ENCODE measurements at regions not wholly inside any gene's neighbourhood (a gene's known extent, or its start where the extent isn't known, plus 50 kb on each side); places are given as distances from the start of the nearest gene placed in this dataset.

DNA sequence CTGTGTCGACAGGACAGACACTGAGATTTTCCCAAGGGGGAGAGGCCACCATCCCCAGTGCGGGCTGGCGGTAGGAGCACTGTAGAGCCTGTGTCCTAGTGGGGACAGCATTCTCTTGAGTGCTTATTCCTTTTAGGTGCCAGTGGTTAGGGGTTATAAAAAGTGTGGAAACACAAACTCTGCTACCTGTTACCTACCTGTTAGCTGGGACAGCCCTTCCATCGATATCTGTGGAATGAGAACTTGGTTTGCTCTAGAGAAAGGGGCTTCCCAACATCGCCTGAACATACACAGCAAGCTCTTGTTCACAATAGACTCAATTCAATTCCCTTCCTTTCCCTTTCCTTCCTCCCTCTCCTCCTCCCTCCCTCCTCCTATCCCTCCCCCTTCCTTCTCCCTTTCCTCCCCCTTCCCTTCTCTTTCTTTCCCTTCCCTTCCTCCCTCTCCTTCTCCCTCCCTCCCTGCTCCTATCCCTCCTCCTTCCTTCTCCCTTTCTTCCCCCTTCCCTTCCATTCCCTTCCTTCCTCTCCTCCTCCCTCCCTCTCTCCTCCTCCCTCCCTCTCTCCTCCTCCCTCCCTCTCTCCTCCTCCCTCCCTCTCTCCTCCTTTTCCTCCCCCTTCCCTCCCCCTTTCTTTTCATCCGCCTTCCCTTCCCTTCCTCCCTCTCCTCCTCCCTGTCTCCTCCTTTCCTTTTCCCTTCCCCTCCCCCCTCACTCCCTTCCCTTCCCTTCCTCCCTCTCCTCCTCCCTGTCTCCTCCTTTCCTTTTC, 188.5 kb downstream of the URI1 start:
- DNase-seq = no peak

DNA sequence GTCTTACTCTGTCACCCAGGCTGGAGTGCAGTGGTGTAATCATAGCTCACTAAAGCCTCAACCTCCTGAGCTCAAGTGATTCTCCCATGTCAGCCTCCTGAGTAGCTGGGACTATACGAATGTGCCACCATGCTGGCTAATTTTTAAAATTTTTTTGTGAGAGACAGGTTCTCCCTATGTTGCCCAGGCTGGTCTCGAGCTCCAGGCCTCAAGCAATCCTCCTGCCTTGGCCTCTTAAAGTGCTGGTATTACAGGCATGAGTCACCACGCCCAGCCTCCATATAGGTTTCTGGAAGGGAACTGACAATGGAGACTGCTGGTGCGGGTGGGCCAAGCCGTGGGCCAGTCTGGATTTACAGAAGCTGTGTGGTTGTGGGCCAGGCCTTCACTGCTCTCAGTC, 189.2 kb downstream of the URI1 start:
- no peak for DNase-seq

GRCh38 chr19:30131722-30132291, 189.8 kb downstream of the URI1 start:
- no peak for DNase-seq

DNA sequence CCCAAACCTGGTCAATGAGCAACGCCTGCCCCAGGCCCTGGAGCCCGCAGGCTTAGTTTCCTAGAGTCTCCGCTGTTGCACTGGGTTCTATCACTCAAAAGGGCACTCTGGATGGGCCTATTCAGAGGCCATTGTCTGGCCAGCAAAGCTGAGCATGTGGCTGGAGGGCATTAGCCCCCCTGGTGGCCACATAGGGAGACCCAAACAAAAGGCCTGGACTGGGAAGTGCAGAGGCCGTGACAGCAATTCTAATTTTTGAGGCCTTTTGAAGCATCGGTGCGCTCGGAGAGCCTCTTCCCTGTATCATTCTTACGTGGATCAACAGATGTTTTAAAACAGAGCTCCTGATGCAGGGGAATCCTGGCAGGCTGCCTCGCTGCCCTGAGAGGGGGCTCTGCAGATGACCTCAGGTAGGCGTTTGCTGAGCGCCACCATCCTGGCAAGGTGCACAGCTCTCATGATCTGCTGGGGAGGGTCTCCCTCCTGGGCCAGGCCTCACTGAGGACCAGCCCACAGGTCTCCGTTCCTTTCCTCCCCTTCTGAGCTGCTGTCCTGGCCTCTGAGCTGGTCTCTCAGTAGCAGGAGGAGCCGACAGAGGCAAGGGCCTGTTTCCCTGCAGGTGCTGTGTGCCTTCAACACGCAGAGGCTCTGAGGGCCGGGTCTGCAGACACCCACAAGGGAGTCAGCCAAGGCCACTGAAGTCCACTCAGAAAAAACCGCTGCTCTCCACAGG, 190.5 kb downstream of the URI1 start:
- DNase-seq = no peak

- no peak for DNase-seq
These were observed 191.8 kb downstream of the URI1 start for GRCh38 chr19:30133803-30134202.

DNA sequence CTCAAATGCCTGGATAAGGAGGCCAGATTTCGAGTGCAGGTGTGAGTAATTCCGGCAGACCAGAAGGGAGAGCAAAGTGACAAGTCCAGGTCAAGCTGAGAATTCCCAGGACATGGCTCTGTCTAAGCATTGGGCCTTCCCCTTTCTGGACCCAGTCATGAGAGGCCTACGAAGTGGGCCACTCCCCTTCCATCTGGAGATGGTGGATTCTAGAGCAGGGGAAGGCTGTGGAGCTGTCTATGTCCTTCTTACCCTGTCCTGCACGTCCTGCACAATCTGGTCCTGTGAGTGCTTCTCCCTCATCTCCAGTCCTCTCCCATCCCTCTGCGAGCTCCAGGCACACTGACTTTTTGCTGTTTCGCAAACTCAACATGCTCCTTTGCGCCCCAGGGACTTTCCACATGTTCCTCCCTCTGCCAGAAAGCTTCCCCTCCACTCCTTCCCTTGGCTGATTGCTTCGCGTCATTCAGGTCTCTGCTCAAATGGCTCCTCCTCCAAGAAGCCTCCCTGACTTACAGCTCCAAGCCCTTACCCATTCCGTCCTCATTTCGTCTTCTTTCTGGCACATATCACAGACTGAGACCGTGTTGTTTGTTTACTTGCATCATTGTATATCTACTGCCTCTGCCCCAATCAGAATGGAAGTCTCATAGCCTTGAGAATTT, 193.2 kb downstream of the URI1 start:
- no peak for DNase-seq

GRCh38 chr19:30135797-30136196, 193.8 kb downstream of the URI1 start:
- no peak for DNase-seq

DNA sequence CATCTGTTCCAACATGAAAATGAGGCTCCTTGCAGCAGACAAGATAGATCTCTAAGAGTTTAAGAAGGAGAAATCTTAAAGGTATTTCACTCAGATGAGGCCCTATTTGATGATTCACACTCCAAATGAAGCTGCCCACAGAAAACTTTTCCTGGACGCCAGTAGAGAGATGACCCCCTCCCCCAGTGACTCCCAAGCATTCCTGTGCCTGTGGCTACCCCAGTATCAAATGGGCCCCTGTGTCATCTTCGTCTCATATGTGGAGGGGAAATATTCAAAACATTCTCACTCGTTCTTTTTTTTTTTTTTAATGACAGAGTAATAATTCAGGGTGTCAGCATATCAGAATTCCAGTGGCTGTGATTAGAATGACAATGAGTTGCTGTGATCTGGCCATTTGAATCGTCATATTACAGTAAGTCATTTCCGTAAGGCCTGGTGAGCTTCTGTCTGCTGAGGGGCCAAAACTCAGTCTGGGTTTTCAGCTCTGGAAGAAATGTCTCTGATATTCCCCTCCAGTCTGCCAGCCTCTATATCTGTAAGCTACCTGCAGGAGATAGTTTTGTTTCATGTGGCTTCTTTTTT, 194.7 kb downstream of the URI1 start:
- DNase-seq = peak; percentile 73

- DNase-seq = no peak
These were observed 195.7 kb downstream of the URI1 start for GRCh38 chr19:30137747-30138146.

DNA sequence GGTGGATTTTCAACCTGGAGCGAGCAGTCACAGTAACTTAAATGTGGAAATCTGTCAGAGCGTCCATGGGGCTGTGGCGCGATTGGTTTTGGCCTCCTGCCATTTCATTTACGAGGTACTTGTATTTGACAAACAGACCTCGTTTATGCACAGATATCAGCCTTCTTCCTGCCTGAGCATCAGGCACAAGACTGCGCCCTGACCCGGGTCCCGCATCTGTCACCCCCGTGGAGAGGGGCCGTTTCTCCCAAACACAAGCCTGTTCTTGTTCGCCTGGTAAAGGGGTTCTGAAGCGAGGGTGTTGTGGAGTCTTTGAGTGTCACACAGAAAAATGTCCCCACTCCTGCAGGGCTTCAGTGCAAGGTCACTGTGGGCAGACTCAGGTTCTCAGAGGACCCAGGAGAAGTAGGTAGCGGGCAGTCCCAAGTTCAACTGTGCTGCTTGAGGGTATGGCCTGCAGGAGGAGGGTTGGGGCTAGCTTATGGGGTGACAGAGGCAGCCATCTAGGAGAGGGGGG, 202.3 kb downstream of the URI1 start:
- no peak for DNase-seq

GRCh38 chr19:30144802-30145201, 202.8 kb downstream of the URI1 start:
- no peak for DNase-seq

DNA sequence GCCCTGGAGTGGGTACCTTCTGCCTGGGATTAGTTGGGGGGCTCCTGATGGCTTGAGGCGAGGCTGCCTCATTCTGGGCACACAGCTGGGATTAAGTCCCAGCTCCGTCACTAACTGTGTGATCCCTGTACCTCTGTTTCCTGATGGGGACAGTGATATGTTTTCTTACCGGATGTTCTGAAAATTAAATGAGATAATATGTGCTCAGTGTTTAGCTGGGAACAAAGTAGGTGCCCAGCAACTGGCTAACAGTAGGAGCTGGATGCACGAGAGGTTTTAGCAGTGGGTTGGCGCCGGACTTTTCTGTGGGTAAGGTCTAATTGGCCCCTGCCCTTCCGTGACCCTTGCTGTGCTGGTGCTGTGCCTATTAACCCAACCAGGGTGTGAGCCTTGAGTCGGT, 203.4 kb downstream of the URI1 start:
- DNase-seq = no peak

GRCh38 chr19:30146346-30146745, 204.3 kb downstream of the URI1 start:
- no peak for DNase-seq

DNA sequence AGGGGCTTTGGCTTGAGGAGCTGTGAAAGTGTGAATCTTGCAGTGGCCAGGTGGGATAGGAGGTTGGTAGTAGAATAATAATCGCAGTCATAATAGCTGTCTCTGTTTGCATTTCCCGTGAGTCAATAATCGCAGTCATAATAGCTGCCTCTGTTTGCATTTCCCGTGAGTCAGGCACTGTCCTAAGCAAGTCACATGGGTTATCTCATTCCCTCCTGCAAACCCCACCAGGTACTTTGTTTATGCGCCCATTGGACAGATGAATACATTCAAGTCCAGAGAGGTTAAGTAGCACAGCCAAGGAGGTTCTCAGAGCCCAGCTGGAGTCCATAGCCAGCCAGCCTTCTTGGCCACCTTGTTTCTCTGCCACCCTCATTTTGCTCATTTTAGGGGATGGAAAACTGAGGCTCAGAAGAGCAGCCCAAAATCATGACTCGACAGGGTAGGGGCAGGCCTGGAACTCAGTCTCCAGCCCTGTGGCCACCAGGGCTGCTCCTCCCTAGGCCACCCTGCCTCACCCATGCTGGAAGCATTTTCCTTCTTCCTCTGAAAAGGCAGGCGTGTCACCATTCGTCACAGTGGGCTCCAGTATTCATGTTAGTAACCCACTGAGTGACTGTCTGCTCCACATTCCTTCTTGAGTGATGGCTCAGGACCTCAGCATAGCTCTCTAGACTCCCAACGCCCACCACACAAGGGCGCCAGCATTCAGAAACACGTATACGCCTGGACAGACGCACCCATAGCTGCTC, 206.2 kb downstream of the URI1 start:
- DNase-seq = no peak

DNA sequence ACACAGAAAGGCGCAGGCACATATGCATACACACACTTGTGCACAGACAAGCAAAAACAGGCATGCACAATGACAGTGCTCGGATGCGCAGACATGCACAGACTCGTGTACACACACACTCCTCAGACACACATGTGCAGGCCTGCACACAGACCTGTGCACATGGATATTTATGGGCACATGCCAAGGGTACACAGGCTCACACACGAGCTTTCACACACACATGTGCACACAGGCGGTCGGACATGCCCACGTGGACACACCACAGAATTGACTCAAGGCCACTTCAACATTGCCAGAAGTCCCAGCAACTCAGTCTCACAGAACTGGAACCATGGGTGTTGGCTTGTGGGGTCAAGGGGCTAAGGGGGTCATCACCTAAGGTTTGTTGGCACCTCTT, 206.8 kb downstream of the URI1 start:
- no peak for DNase-seq

- no peak for DNase-seq
These were observed 207.3 kb downstream of the URI1 start for GRCh38 chr19:30149300-30149699.

GRCh38 chr19:30150626-30151025, 208.6 kb downstream of the URI1 start:
- DNase-seq = no peak

DNA sequence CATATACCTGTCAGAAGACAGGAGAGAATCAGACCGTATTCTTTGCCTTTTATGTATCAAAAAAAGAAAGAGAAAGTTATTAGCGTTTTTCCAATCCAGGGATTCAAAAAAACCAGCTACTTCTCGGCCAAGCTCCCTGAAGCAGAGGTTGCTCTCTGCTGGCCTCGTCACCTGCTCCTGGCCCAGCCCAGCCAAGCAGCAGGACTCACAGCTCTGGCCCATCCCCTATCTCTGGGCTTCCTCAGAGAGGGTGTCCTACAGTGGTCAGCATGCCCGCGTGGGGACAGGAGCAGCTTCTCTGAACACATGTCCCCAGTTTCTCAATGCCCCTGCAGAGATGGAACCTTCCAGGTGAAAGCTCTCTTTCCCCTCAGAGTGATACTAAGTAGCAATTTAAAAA, 209.0 kb downstream of the URI1 start:
- no peak for DNase-seq

- DNase-seq = no peak
These were observed 210.7 kb downstream of the URI1 start for GRCh38 chr19:30152510-30153291.

DNA sequence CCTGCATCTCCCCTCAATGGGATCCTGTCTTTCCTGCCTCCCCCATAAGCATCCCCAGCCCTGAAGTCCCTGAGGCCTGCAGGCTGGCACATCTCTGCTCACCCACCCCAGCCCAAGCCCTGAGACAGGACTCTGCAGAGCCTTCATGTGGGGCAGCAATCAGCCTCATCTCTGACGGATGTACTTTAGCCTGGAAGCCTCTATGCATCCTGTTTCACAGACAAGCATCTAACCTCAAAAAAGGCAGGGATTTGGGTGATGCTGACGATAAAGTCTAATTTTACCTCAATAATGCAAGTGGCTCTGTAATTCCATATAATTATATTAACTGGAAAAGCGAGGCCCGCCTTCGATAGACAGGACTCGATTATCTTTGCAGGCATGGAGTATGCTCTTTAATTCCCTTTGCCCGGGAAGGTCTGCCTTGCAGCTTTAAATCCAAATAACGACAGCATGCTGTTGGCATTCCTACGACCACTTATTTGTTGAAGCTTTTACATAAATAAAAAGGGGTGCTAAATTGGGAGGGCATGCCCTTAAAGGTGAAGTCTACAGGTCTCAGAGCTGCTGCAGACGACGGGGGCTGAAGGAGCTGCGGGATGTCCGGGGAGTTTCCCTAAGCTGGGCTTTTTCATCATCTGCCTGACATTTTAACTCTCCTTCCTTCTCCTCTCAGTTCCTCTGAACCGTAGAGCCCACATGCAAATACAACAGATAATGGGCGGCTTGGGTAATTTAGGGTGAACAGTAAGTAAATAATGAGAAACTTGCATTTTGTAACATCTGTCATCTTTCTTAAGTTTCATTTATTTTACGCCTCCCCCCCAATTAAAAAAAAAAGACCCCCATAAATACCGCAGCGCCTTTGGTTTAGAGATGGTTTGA, 211.5 kb downstream of the URI1 start:
- no peak for DNase-seq

All from fibroblast of skin of scalp (primary cell).